ENCODE measurements at regions not wholly inside any gene's neighbourhood (a gene's known extent, or its start where the extent isn't known, plus 50 kb on each side); places are given as distances from the start of the nearest gene placed in this dataset.

DNA sequence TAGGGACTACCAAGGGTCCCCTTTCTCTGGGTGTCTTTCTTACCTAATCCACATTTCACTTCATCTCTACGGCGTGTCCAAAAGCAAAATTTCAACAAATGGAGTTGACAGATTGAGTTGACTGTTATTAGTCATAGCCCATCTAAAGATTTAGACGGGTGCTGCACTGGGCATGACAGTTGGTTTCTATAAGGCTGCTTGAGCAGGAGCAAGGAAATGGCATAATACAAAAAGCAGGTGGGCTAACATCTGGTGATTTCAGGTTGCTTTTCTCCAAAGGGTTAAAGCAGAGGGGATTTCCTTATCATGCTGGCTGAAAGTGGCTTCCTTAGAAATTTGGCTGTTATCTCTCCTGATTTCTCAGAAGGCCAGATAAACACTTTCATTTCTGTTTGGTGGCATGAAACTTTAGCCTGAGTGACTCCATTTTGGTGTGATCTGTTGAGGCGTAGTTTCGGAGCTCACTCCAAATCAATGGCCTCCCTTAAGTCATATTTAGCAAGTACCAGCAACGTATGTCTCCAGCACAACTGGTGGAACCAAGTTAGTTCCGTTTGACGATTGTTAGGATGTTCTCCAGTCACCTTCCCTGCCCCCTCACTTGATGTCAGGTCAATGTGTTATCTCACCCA lies 440.4 kb downstream of the FGF9 start:
- no peak for DNase-seq (ENCODE audit: insufficient read length, low spot score)
- FAIRE-seq = peak; percentile 35

DNA sequence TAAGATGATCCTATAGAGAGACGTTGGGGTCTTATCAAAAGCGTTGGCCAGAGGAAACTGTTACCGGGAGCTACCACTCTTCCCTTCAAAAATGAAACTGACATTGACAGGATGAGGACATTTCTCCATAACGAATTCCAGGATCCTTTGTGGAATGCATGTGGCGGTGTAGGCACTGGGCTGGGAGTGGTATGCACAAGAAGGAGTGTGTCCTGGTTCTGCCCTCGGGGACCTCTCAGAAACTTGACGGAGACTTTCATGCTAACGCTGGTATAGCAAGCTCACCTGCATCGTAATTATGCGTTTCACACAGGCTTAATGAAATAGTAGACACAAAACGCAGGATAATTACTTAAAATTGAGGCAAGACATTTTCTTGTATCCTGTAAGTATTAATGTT lies 441.1 kb downstream of the FGF9 start:
- DNase-seq (ENCODE audit: insufficient read length, low spot score) (no peak), FAIRE-seq (peak; percentile 23)

DNA sequence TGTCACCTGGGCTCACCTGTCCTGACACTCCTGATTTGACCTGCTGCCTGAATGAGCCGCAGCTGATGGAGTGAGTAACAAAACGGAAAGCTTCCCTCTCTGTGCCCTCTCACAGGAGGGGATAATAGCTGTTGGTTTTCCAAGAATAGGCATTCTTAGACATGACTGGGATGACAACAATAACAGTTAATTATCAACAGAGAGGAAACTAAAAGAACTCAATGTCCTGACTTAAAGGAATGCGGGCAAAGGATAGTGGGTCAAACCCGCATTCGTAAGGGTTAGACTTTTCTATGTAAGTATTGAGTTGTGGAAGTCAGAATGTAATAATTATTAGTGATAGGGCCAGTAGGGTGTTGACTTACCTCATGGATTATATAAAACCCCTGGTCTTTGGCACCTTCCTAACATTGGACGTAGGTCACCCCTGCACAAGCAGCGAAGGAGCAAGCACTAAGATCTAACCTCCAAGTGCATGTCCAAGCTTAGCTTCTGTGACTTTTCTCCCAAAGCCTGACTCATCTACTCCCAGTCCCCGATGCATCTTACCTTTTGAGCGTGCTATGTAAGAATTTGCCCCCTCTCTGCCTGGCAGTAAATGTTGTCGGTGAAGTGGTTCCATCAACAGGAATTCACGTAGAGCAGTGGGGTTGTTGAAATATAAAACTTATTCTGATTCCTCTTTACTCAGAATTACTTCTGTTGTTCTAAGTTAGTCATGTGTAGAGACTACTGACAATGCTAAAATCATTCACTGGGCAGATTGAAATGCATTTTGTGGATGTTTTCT lies 442.3 kb downstream of the FGF9 start:
- DNase-seq (ENCODE audit: insufficient read length, low spot score) = no peak
- FAIRE-seq = peak; percentile 82

DNA sequence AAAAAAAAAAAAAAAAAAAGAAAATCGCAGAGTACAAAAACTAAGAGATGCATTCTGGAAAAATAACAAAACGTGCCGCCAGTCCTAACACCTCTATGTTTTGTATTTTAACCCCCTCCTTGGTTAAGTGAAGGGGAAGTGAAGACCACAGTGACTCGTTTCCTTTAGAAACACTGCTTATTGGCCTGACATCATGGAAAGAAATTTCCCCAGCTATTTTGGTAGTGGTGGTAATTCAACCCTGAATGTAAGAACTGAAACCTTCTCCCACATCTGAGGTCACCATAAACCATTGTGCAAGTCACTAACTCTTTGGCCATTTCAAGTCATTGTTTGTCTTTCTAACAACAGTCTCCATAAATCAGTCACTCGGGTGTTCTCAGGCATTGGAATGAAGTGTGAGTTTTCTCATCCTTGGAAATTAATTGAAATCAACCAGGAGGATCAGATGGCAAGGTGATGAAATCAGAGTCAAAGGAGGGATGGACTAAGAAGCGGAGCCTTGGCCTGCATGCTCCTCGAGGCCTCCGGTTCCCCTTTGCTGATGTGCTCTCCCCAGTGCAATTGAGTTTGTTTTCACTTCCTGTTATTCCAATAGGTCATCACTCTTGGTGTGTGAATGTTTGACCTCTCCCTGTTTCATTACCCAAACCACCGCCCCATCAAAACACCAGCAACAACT lies 443.9 kb downstream of the FGF9 start:
- DNase-seq (ENCODE audit: insufficient read length, low spot score) (peak; percentile 65), FAIRE-seq (peak; percentile 100)

DNA sequence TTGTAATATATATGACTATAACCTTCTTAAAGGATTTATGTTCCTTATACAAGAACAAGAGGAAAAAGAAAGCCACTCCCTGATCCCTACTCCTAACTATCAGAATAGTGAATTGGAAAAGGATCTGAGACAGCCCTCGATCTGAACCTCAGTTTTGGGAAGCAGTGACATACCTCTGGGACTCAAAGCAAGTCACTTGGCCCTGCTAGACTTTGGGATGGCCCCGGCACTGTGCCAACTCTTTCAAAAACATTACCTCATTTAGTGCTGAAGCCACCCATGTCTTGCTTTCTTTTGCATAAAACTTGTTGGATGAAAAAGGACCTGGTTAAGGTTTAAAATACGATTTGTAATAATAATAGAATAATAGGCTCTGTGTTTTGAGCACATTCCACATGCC lies 447.3 kb downstream of the FGF9 start:
- DNase-seq (ENCODE audit: insufficient read length, low spot score) (no peak), FAIRE-seq (no peak)

DNA sequence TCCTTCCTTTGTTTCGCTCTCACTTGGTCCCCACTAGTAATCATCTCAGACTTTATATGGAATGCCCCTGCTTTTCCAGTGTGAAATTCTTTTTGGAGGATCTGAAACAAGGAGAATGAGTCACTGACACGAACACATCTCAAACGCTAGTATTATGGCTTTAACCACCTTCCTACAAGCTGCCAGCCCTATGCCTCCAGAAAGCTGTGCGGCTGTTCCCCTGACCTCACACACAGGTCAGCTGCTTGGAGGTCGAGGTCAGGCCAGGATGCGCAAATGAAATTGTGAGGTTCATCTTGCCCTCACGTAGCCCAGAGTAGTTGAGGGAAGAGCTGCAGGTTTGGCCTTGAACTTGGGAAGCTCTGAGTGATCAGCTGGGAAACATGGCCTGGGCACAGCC lies 449.8 kb downstream of the FGF9 start:
- FAIRE-seq (peak; percentile 37), DNase-seq (ENCODE audit: insufficient read length, low spot score) (no peak)

DNA sequence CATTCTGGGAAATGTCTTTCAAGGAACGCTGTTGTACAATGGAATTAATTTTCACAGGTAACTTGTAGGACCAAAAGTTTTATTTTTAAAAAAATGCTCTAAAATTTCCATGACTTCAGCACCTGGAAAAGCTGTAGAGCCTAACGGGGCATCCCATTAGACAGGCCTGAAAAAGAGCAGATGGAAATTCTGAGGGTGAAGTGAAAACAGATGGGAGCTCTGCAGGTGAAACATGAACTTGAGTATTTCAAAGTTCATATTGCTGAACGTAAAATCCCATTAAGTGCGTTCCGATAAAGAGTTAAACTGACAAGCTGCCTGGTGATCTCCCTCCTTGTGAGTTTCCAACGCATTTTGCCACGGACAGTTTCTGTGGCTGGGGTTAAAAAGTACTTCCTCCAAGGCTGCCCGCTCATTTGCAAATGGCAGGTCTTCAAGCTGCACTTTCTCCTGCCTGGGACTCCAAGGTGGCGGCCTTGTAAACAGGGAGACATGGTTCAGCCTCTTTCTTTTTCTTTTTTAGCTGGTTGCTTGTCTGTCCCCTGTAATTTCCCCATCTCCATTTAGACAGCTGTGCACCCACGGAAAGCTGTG lies 450.4 kb downstream of the FGF9 start:
- DNase-seq (ENCODE audit: insufficient read length, low spot score) = no peak
- FAIRE-seq = peak; percentile 60

DNA sequence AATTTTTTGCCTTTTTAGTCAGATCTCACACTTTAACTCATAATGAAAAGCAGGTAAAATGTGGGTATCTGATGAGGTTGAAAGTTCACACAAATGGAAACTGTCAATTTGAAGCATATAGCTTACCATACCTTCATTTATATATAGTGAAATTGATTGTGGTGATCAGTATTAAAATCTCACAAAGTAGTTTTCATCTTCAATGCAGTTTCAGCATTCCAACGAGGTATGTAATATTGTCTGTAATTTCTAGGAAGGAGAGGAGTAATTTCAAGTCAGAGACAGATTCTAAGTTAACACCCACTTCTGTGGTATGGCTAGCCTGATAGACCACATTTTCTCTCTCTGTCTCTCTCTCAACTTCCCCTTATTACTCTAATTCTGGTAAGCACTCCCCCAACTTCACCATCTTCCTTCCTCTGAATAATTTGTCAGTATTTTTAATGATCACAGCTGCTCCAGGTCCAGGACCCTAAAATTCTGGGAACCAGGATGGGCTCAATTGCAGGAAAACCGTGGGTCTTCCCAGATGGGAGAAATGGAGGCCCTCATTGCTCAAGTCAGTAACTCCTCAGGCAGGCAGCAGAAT lies 455.7 kb downstream of the FGF9 start:
- DNase-seq (ENCODE audit: insufficient read length, low spot score) = peak; percentile 25
- FAIRE-seq = peak; percentile 66

DNA sequence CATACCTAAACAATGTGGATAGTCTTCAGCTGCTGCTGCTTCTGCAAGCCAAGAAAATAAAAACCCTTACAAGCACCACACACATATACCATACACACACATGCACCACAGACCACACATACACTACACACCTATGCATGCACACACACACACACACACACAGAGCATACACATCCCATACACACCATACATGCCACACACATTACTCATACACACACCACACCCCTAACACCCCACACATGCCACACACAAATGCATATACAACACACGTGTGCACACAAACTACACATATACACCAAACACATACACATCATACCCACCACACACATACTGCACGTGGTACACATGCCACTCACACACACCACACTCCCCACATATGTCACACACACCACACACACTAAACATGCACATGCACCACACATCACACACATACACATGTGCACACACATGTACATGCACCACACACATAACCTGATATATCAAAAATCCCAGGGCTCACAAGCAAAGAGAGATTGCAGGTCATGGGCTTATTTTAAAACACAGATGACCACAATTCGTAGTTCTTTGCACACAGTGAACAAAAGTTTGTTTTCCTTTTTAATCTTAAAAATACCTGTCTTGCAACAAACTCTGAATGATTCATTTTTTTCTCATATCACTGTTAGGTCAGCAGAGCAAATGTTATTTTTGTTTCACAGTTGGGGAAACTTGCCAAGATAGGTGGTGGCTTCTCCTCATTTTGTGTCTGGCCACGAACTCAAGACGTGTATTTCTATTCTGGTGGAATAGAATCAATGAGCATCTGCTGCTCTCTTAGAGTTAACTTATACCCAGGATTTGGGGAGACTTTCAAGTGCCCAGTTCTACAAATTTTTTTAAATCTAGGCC lies 456.6 kb downstream of the FGF9 start:
- DNase-seq (ENCODE audit: insufficient read length, low spot score) (no peak), FAIRE-seq (peak; percentile 44)

DNA sequence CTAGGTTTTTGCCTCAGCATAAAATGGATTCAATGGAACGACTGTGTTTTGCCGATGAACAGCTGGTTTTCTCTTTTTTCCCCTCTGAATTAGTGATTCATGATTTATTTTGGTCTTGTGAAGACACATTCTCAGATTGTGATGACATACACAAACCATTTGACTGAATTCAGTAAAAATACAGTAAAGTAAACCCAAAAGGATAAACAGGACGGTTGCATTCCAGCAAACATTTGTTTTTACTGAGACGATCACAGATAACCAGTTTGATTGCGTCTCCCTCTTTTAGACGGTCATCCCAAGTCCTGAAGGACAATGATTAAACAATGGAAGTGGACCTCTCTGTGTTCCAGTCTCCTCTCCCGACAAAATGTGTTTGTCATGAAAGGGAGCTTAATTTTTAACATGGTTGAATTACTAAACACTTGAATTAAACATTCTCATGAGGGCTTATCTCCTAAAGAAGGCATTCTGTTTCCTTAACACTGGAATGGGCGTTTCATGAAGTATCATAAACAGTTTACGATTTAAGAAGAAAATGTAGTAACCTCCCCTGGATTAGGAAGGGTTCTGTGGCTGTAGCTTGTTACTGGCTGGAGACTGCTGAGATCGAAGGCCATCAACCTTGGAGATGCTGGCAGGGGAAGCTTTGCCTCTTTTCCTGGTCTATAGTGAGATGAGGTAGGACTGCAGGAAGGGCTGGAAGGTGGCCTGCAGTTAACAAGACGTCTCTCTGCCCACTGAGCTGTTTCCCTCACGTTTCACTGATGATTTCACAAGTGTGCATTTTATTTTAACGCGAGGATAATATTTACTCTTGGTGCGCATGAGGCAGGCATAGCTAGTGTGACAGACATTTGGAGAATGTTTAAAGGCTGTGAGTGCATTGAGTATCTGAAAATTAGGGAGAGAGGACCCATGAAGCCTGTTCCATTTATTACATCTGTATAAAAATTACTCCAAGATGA lies 457.9 kb downstream of the FGF9 start:
- FAIRE-seq (peak; percentile 28), DNase-seq (ENCODE audit: insufficient read length, low spot score) (no peak)

DNA sequence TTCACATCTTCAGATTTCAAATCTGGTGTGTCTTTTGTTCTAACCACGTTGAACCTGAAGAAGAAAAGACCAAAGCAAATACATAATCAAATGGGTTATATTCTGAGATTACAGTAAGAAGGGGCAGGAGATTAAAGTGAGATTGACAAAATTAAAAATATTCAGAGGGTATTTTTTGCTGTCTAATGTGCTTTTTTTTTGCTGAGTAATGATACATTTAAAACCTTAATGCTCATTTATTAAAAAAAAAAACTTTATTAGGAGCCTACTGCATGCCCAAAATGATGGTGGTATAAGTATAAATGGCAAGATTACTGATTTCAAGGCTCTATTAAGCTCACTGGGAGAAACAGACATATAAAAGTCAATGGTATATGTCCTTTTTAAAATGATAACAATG lies 459.4 kb downstream of the FGF9 start:
- DNase-seq (ENCODE audit: insufficient read length, low spot score) (no peak), FAIRE-seq (peak; percentile 31)

DNA sequence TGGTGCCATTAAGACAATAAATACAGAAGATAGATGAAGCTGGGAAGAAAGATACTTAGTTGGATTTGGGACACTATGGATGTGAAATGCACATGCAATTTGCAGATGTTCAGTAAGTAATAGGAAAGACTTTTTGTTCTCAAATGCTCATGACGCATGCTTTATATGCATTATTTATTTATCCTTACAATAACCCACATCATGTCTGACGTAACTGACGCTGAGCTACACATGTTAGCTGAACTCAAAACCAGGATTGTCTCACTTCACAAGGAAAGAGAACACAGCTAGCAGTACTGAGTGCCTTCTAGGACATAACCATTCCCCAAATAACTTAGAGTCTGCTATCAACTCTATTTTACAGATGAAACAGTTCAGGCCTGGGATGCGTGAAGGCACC lies 463.4 kb downstream of the FGF9 start:
- FAIRE-seq = no peak
- no peak for DNase-seq (ENCODE audit: insufficient read length, low spot score)

DNA sequence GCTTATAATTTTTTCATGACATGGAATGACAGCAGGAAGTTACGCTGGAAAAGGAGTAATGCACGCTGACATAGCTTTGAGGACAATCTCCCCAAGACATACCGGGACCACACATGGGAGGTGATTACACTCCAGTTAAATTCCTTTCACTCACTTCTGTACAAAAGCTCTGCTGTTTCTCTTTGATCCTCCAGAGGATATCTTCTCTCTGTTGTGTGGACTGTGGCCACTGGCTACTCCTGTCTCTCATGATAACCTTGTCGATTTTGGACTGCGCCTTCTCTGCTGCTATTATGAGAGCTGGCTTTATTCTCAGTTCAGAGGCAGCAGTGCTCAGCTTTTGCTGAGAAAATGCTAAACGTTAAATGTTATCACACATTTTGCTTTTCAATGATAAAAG lies 464.6 kb downstream of the FGF9 start:
- no peak for DNase-seq (ENCODE audit: insufficient read length, low spot score)
- no peak for FAIRE-seq

DNA sequence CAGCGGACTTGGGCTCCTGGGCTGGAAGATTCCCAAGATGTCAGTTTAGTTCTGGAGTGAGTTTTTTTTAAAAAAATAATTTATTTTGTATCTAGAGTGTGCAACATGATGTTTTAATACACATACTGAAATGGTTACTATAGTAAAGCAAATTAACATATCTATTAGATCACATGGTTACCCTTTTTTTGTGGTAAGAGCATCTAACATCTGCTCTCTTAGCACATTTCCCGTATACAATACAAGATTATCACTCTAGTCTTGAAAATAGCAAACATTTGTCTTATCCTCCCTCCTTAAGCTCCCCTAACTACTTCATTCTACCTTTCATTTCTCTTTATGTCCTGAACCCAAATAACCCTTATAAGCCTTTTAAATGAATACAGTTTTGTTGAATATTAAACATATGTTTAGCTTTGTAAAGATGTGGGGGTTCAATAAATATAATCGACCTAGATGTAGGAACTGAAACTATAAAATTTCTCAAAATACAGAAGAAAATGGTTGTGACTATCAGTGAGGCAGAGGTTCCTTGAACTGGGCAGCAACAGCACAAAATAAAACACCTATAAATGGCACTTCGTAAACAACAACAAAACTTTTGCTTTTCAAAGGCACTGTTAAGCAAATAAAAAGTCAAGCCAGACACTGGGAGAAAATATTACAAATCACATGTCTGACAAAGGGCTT lies 466.6 kb downstream of the FGF9 start:
- FAIRE-seq (no peak), DNase-seq (ENCODE audit: insufficient read length, low spot score) (no peak)

DNA sequence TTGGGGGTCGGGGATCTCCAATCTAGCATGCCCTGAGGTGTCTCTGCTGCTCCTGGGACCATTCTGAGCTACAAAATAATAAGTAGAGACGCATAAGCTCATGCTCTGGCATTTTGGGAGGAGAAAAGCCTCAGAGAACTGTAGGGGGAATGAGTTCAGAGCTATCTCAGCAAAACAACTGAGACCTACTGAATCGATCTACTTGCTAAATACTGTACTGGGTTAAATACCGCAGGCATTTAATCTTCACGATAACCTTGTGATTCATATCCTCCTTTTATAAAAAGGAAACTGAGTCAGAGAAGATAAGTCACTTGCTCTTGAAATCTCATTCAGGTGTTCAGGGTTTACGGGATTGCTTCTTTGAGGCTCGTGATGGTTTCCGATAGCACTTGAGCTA lies 468.1 kb downstream of the FGF9 start:
- FAIRE-seq (no peak), DNase-seq (ENCODE audit: insufficient read length, low spot score) (no peak)

DNA sequence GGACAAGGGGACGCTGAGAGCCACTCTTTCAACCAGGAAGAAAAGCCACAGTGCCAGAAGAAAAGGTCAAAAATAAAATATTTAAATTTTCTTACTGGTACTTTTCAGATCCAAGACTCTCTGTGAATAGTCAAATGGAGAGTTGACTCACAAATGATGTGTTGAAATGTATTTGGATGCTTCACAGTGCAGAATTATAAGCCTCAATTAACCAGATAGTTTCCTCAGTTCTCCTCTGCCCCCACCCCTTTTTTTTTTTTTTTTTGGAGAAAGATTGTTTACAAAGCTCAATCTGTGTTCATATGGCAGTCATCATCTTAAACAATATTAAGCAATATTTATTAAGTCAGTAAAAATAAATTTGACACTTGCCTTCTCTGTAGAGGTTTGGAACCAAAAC lies 470.8 kb downstream of the FGF9 start:
- FAIRE-seq = no peak
- no peak for DNase-seq (ENCODE audit: insufficient read length, low spot score)

DNA sequence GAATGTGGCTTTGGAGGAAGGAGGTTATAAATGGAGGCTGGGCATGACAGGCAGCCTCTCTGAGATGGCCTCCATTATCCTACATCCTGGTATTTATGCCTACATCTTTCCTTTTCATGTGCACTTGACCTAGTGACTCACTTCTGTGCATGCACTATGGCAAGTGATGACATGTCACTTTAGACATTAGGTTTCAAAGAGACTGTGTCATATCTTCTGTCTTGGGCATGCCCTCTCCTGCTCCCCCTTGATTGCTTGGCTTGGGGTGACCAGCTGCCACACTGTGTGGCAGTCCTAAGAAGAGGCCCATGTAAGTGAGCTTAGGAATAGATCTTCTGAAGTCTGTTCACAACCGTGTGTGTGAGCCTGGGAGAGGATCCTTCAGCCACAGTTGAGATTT lies 472.8 kb downstream of the FGF9 start:
- no peak for DNase-seq (ENCODE audit: insufficient read length, low spot score)
- no peak for FAIRE-seq

DNA sequence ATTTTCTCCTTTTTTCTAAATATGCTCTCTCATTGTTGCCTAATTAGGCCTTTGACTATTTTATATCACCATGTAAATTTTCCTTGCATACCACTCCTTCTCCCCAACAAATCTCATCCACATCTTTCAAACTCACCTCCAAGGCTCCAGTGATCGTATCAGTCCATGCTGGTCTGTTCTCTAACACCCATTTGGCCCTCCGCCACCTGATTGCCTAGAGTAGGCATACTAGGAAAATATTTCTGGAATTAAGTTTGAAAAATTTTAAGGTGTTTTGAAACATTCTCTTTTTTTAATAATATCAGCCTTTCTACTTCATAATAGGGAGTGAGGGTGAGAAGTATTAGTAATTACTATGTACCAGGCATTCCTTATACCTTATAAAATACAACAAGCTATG lies 473.9 kb downstream of the FGF9 start:
- FAIRE-seq = no peak
- no peak for DNase-seq (ENCODE audit: insufficient read length, low spot score)

Measured in GM19239 (cell line).